GM12878 (cell line): ENCODE measurements at regions not wholly inside any gene's neighbourhood (a gene's known extent, or its start where the extent isn't known, plus 50 kb on each side); places are given as distances from the start of the nearest gene placed in this dataset.

Experiments used
- HCFC1 ChIP-seq: fragments of 150-350 bp; IDR thresholded peaks from 2 replicates; pipeline ENCODE4 v1.6.1; 2014; ENCODE audit warnings: low read length
- MYC ChIP-seq: IDR thresholded peaks from 2 replicates; pipeline ENCODE4 v1.6.1; 2011; ENCODE audit warnings: mild to moderate bottlenecking, low read length, moderate library complexity, inconsistent platforms; ENCODE audit not compliant: insufficient read depth, insufficient replicate concordance, insufficient read length, severe bottlenecking

- TF ChIP-seq HCFC1 (no peak), MYC (no peak)
Observed at GRCh38 chr1:36702963-36703362, 220.2 kb upstream of the CSF3R start.
